Kidney epithelial cell (primary cell): ENCODE measurements at regions not wholly inside any gene's neighbourhood (a gene's known extent, or its start where the extent isn't known, plus 50 kb on each side); places are given as distances from the start of the nearest gene placed in this dataset.

ENCODE experiments used
- DNase-seq: peaks from one replicate; pipeline ENCODE4 v3.0.0-alpha.2; 2010; ENCODE audit warnings: low read depth
- H3K27me3 ChIP-seq: 2 replicates; pipeline ENCODE4 v1.6.0; 2011; ENCODE audit warnings: low read length; ENCODE audit not compliant: control insufficient read depth, insufficient read depth
- H3K36me3 ChIP-seq: 2 replicates; pipeline ENCODE4 v1.5.1; 2011; ENCODE audit warnings: low read length; ENCODE audit not compliant: control insufficient read depth, insufficient read depth
- H3K4me3 ChIP-seq: 2 replicates; pipeline ENCODE4 v1.5.1; 2011; ENCODE audit warnings: low read depth, mild to moderate bottlenecking, control low read depth, low read length
- CTCF ChIP-seq: IDR thresholded peaks from 2 replicates; pipeline ENCODE4 v1.5.1; 2011; ENCODE audit warnings: mild to moderate bottlenecking, moderate library complexity, low read length, control low read depth, inconsistent platforms; ENCODE audit not compliant: insufficient read depth, poor library complexity, severe bottlenecking

- no peaks in the 10 kb centered on the region for H3K27me3 ChIP-seq
- no peak for DNase-seq
- no peaks in the 10 kb centered on the region for H3K36me3 ChIP-seq
- H3K4me3 ChIP-seq = no peak overlapping the region
- TF ChIP-seq CTCF = no peak
Measured at GRCh38 chr7:132030086-132030568, 473.7 kb upstream of the PODXL start.

- TF ChIP-seq CTCF = no peak
- no peak for DNase-seq
- no peak overlapping the region for H3K4me3 ChIP-seq
Measured at GRCh38 chr7:132029369-132030085, 473.1 kb upstream of the PODXL start.

GRCh38 chr7:132028144-132028920 lies 471.9 kb upstream of the PODXL start:
- H3K27me3 ChIP-seq = no peaks in the 10 kb centered on the region
- no peak for DNase-seq

More at GRCh38 chr7:132029369-132030085, 473.1 kb upstream of the PODXL start:
- Histone ChIP-seq H3K27me3 (no peaks in the 10 kb centered on the region), H3K36me3 (no peaks in the 10 kb centered on the region)

GRCh38 chr7:132024290-132024689 lies 467.9 kb upstream of the PODXL start:
- no peak for TF ChIP-seq CTCF
- H3K4me3 ChIP-seq = no peak overlapping the region
- H3K27me3 ChIP-seq = no peaks in the 10 kb centered on the region
- DNase-seq = no peak
- H3K36me3 ChIP-seq = no peaks in the 10 kb centered on the region

More at GRCh38 chr7:132028144-132028920, 471.9 kb upstream of the PODXL start:
- Histone ChIP-seq H3K4me3 (no peak overlapping the region), H3K36me3 (no peaks in the 10 kb centered on the region)
- no peak for TF ChIP-seq CTCF

GRCh38 chr7:132023466-132023865 lies 467.0 kb upstream of the PODXL start:
- Histone ChIP-seq H3K36me3 (no peaks in the 10 kb centered on the region), H3K27me3 (no peaks in the 10 kb centered on the region), H3K4me3 (no peak overlapping the region)
- DNase-seq = no peak
- no peak for TF ChIP-seq CTCF

GRCh38 chr7:132022188-132022587 lies 465.8 kb upstream of the PODXL start:
- H3K36me3 ChIP-seq = no peaks in the 10 kb centered on the region
- no peak for DNase-seq
- TF ChIP-seq CTCF = no peak
- H3K27me3 ChIP-seq = no peaks in the 10 kb centered on the region
- H3K4me3 ChIP-seq = no peak overlapping the region
